ENCODE measurements at regions not wholly inside any gene's neighbourhood (a gene's known extent, or its start where the extent isn't known, plus 50 kb on each side); places are given as distances from the start of the nearest gene placed in this dataset.

- no peak overlapping the region for H3K4me3 ChIP-seq
- intact Hi-C loops (cut with micrococcal nuclease): no loop called here
- no peak for TF ChIP-seq CTCF (IDR thresholded peaks at IDR 0.05; ENCODE audit: borderline replicate concordance)
- H3K9me3 ChIP-seq (replicated peaks): no peaks in the 10 kb centered on the region
- DNase-seq: no peak
- no peaks in the 10 kb centered on the region for H3K36me3 ChIP-seq
- H3K4me1 ChIP-seq: no peaks in the 10 kb centered on the region
- H3K27ac ChIP-seq (replicated peaks): no peak overlapping the region
- peaks cover 90% of the 10 kb centered on the region for H3K27me3 ChIP-seq (ENCODE audit: low read depth)
Measured at GRCh38 chr15:59879506-59880265, 124.4 kb upstream of the FOXB1 start.

- no peaks in the 10 kb centered on the region for H3K9me3 ChIP-seq (replicated peaks)
- intact Hi-C loops (cut with micrococcal nuclease): no loop called here
- no peak for DNase-seq
- no peak for TF ChIP-seq CTCF (IDR thresholded peaks at IDR 0.05; ENCODE audit: borderline replicate concordance)
- H3K27me3 ChIP-seq (ENCODE audit: low read depth): peaks cover 89% of the 10 kb centered on the region
- H3K36me3 ChIP-seq: no peaks in the 10 kb centered on the region
- no peaks in the 10 kb centered on the region for H3K4me1 ChIP-seq
- H3K4me3 ChIP-seq: no peak overlapping the region
- no peak overlapping the region for H3K27ac ChIP-seq (replicated peaks)
Measured at GRCh38 chr15:59876140-59876539, 128.0 kb upstream of the FOXB1 start.

- TF ChIP-seq CTCF (IDR thresholded peaks at IDR 0.05; ENCODE audit: borderline replicate concordance): no peak
- intact Hi-C loops (cut with micrococcal nuclease): no loop called here
- no peak overlapping the region for H3K4me3 ChIP-seq
Measured at GRCh38 chr15:59873644-59874272, 130.4 kb upstream of the FOXB1 start.

GRCh38 chr15:59867086-59867855, 136.8 kb upstream of the FOXB1 start:
- Histone ChIP-seq H3K4me1 (no peaks in the 10 kb centered on the region), H3K4me3 (no peak overlapping the region), H3K27ac (replicated peaks) (no peak overlapping the region), H3K9me3 (replicated peaks) (no peaks in the 10 kb centered on the region), H3K36me3 (no peaks in the 10 kb centered on the region), H3K27me3 (ENCODE audit: low read depth) (peaks cover 83% of the 10 kb centered on the region)
- DNase-seq: no peak
- TF ChIP-seq CTCF (IDR thresholded peaks at IDR 0.05; ENCODE audit: borderline replicate concordance): no peak
- intact Hi-C loops (cut with micrococcal nuclease): no loop called here

More at GRCh38 chr15:59873644-59874272, 130.4 kb upstream of the FOXB1 start:
- Histone ChIP-seq H3K27ac (replicated peaks) (no peak overlapping the region), H3K4me1 (no peaks in the 10 kb centered on the region), H3K27me3 (ENCODE audit: low read depth) (peaks cover 90% of the 10 kb centered on the region), H3K9me3 (replicated peaks) (no peaks in the 10 kb centered on the region), H3K36me3 (no peaks in the 10 kb centered on the region)
- DNase-seq: no peak

- intact Hi-C loops (cut with micrococcal nuclease): no loop called here
- DNase-seq: no peak
- no peaks in the 10 kb centered on the region for H3K4me1 ChIP-seq
- peaks cover 76% of the 10 kb centered on the region for H3K27me3 ChIP-seq (ENCODE audit: low read depth)
- H3K36me3 ChIP-seq: no peaks in the 10 kb centered on the region
- no peak overlapping the region for H3K27ac ChIP-seq (replicated peaks)
- no peak overlapping the region for H3K4me3 ChIP-seq
- no peaks in the 10 kb centered on the region for H3K9me3 ChIP-seq (replicated peaks)
- no peak for TF ChIP-seq CTCF (IDR thresholded peaks at IDR 0.05; ENCODE audit: borderline replicate concordance)
Measured at GRCh38 chr15:59866642-59867041, 137.5 kb upstream of the FOXB1 start.

Measured in left ventricle myocardium inferior (tissue), 1 donor.